Gastrocnemius medialis (tissue), 4 donors: ENCODE measurements at regions not wholly inside any gene's neighbourhood (a gene's known extent, or its start where the extent isn't known, plus 50 kb on each side); places are given as distances from the start of the nearest gene placed in this dataset.

Experiments used
- ATAC-seq, 2 donors: fragments of 150-250 bp; one replicate each; pipeline ENCODE4 v1.9.1; 2016
- DNase-seq, 2 donors: peaks; one replicate each; pipeline ENCODE4 v3.0.0-alpha.2; 2019
- H3K27ac ChIP-seq, 4 donors: fragments of 200-600 bp; sonication (generic); 1 replicate in 1 of 4; 2 replicates in 3 of 4; pipeline ENCODE4 v1.5.1; 2016 to 2018; ENCODE audit warnings: mild to moderate bottlenecking in 2 of 4, moderate library complexity in 1 of 4
- H3K27me3 ChIP-seq, 3 donors: fragments of 200-600 bp; sonication (generic) in 2 of 3; 1 replicate in 1 of 3; 2 replicates in 2 of 3; pipeline versions ENCODE4 v1.5.1 to v1.6.0; 2016 to 2019; ENCODE audit warnings: mild to moderate bottlenecking in 1 of 3, moderate library complexity in 1 of 3
- H3K36me3 ChIP-seq, 2 donors: fragments of 200-600 bp; sonication (generic) in 1 of 2; one replicate each; pipeline ENCODE4 v1.5.1; 2017 to 2018
- H3K4me1 ChIP-seq, 2 donors: fragments of 200-600 bp; sonication (generic) in 1 of 2; one replicate each; pipeline ENCODE4 v1.5.1; 2016 to 2017; ENCODE audit warnings: mild to moderate bottlenecking in 2 of 2
- H3K4me3 ChIP-seq, 4 donors: fragments of 200-600 bp; sonication (generic) in 3 of 4; 1 replicate in 1 of 4; 2 replicates in 3 of 4; pipeline ENCODE4 v1.5.1; 2016 to 2019; ENCODE audit warnings: mild to moderate bottlenecking in 2 of 4
- H3K9me3 ChIP-seq, 3 donors: fragments of 200-600 bp; sonication (generic) in 2 of 3; 1 replicate in 1 of 3; 2 replicates in 2 of 3; pipeline ENCODE4 v1.5.1; 2016 to 2019
- CTCF ChIP-seq, 5 experiments: fragments of 450-650 bp in 3 of 5; fragments of 200-600 bp in 2 of 5; sonication (generic) in 2 of 5; IDR thresholded peaks in 4 of 5; conservative IDR thresholded peaks in 1 of 5; 1 replicate in 4 of 5; 2 replicates in 1 of 5; pipeline ENCODE4 v1.5.1; 2016 to 2019; ENCODE audit warnings: antibody characterized with exemption in 5 of 5, mild to moderate bottlenecking in 3 of 5, moderate library complexity in 3 of 5
- POLR2A ChIP-seq, 2 donors: fragments of 450-650 bp; IDR thresholded peaks; one replicate each; pipeline ENCODE4 v1.6.1; 2017; ENCODE audit warnings: antibody characterized with exemption in 2 of 2, mild to moderate bottlenecking in 2 of 2, moderate library complexity in 2 of 2
- in situ Hi-C, 4 donors: fragments of 200-750 bp; cut with MboI; loops; one replicate each; pipeline versions ENCODE4 v1.15.0 to v1.8.0; 2017; ENCODE audit warnings: low sequenced_read_pairs in 4 of 4
- intact Hi-C: fragments of 100-400 bp; cut with DNase I; formaldehyde crosslinking; loops from one replicate; pipeline ENCODE4 v1.15.1; 2023; ENCODE audit warnings: low total_unique reads

- Histone ChIP-seq H3K27ac (no peak overlapping the region), H3K27me3 (no peaks in the 10 kb centered on the region), H3K36me3 (no peaks in the 10 kb centered on the region), H3K9me3 (no peaks in the 10 kb centered on the region), H3K4me3 (no peak overlapping the region), H3K4me1 (no peaks in the 10 kb centered on the region)
- intact Hi-C loops: no loop called here
- in situ Hi-C loops: loop anchor here in 1 of 4 donors (25.0 kb wide), 1 partner anchor 568 kb away; no protein-coding TSS in a partner anchor
- ATAC-seq: no peak
- no peak for TF ChIP-seq CTCF (IDR thresholded peaks at IDR 0.05 in 4 of 5, conservative IDR thresholded peaks at IDR 0.05 in 1 of 5)
- no peak for TF ChIP-seq POLR2A (IDR thresholded peaks at IDR 0.05)
- no peak for DNase-seq
Measured at GRCh38 chr3:109743981-109744380, 406.6 kb upstream of the DPPA4 start.

- H3K4me1 ChIP-seq: no peaks in the 10 kb centered on the region
- no peak for TF ChIP-seq CTCF (IDR thresholded peaks at IDR 0.05 in 4 of 5, conservative IDR thresholded peaks at IDR 0.05 in 1 of 5)
- no peak for TF ChIP-seq POLR2A (IDR thresholded peaks at IDR 0.05)
- in situ Hi-C loops (no loop called here), intact Hi-C loops (no loop called here)
- H3K9me3 ChIP-seq: no peaks in the 10 kb centered on the region
- H3K36me3 ChIP-seq: no peaks in the 10 kb centered on the region
- no peak for ATAC-seq
- no peaks in the 10 kb centered on the region for H3K27me3 ChIP-seq
- H3K27ac ChIP-seq: no peak overlapping the region
- H3K4me3 ChIP-seq: no peak overlapping the region
- no peak for DNase-seq
Measured at GRCh38 chr3:109772520-109772919, 435.2 kb upstream of the DPPA4 start.

GRCh38 chr3:109774108-109774507, 436.8 kb upstream of the DPPA4 start:
- in situ Hi-C loops: no loop called here
- H3K36me3 ChIP-seq: no peaks in the 10 kb centered on the region
- H3K4me3 ChIP-seq: no peak overlapping the region
- no peak for ATAC-seq
- no peak for DNase-seq
- H3K4me1 ChIP-seq: no peaks in the 10 kb centered on the region
- H3K27ac ChIP-seq: no peak overlapping the region
- TF ChIP-seq POLR2A (IDR thresholded peaks at IDR 0.05) (no peak), CTCF (IDR thresholded peaks at IDR 0.05 in 4 of 5, conservative IDR thresholded peaks at IDR 0.05 in 1 of 5) (no peak)
- no peaks in the 10 kb centered on the region for H3K9me3 ChIP-seq
- intact Hi-C loops: no loop called here
- no peaks in the 10 kb centered on the region for H3K27me3 ChIP-seq

GRCh38 chr3:109784285-109784684, 446.9 kb upstream of the DPPA4 start:
- ATAC-seq (no peak), DNase-seq (no peak)
- no peaks in the 10 kb centered on the region for H3K27me3 ChIP-seq
- H3K9me3 ChIP-seq: no peaks in the 10 kb centered on the region
- in situ Hi-C loops: no loop called here
- no peaks in the 10 kb centered on the region for H3K36me3 ChIP-seq
- intact Hi-C loops: no loop called here
- no peaks in the 10 kb centered on the region for H3K4me1 ChIP-seq
- no peak overlapping the region for H3K4me3 ChIP-seq
- no peak for TF ChIP-seq POLR2A (IDR thresholded peaks at IDR 0.05)
- no peak for TF ChIP-seq CTCF (IDR thresholded peaks at IDR 0.05 in 4 of 5, conservative IDR thresholded peaks at IDR 0.05 in 1 of 5)
- H3K27ac ChIP-seq: no peak overlapping the region
